ENCODE measurements at regions not wholly inside any gene's neighbourhood (a gene's known extent, or its start where the extent isn't known, plus 50 kb on each side); places are given as distances from the start of the nearest gene placed in this dataset.

DNA sequence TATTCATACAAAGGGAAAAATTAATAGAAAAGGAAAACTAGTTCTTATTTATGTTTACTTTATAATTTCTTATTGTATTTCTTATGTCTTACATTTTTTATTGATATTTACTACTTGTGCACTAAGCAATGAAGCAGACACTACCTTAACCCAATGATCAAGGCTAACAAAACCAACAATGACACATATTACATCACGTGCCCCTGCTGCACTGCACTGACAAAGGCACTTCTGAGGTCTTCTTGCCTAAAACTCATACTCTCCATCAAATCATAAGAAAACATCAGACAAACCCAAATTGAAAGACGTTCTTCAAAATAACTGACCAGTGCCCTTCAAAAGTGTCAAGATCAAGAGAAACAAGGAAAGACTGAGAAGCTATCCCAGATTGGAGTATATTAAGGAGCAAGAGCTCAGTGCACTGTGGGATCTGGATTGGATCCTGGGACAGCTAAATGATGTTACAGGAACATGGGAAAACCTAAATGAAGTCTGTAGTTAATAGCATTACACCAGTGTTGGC lies 230.9 kb downstream of the AUH start:
- FAIRE-seq: no peak
- no peak for TF ChIP-seq POLR2A (IDR thresholded peaks at IDR 0.05; ENCODE audit: low read depth, low read length)
- no peak for DNase-seq (ENCODE audit: insufficient read length)

DNA sequence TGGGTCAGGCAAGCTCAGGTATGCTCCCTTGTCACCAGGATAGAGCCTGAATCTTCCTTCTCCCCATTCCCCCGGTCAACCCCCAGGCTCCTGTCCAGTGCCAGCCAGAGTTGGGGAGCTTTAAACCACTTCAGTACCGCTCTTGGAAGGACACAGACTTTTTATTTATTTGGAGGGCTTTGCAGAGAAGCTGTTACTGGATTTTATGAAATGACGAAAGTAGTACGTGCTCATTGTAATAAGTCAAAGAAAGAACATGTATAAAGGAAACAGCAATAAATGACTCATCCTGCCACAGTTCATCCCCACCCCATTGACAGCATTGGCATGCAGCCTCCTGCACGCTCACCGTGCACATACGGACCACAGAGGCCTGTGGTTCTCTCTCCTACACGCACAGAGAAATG lies 230.3 kb downstream of the AUH start:
- TF ChIP-seq POLR2A (IDR thresholded peaks at IDR 0.05; ENCODE audit: low read depth, low read length): no peak
- no peak for TF ChIP-seq POLR2AphosphoS5 (IDR thresholded peaks at IDR 0.05; ENCODE audit: low read depth, low read length)
- no peak for TF ChIP-seq TAF1 (IDR thresholded peaks at IDR 0.05; ENCODE audit: borderline replicate concordance, low read depth, low read length)
- no peak for FAIRE-seq
- no peak for DNase-seq (ENCODE audit: insufficient read length)

DNA sequence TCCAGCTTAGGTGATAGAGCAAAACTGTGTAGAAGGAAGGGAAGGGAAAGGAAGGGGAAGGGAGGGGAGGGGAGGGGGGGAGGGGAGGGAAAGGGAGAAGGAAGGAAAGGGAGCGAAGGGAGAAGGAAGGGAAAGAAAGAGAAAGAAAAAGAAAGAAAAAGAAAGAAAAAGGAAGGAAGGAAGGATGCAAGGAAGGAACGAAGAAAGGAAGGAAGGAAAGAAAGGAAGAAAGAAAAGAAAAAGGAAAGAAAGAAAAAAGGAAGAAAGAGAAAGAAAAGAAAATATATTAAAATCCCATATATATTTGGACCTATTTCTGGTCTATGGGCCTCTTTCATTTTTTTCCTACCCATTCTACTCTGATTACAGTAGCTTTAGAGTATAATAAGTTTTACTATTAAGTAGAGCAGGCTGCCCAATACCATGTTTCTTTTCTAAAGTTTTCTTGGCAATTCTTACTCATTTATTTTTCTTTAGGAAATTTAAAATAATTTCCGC lies 229.1 kb downstream of the AUH start:
- no peak for FAIRE-seq
- TF ChIP-seq POLR2AphosphoS5 (IDR thresholded peaks at IDR 0.05; ENCODE audit: low read depth, low read length) (no peak), TAF1 (IDR thresholded peaks at IDR 0.05; ENCODE audit: borderline replicate concordance, low read depth, low read length) (no peak), POLR2A (IDR thresholded peaks at IDR 0.05; ENCODE audit: low read depth, low read length) (no peak)
- DNase-seq (ENCODE audit: insufficient read length): no peak

DNA sequence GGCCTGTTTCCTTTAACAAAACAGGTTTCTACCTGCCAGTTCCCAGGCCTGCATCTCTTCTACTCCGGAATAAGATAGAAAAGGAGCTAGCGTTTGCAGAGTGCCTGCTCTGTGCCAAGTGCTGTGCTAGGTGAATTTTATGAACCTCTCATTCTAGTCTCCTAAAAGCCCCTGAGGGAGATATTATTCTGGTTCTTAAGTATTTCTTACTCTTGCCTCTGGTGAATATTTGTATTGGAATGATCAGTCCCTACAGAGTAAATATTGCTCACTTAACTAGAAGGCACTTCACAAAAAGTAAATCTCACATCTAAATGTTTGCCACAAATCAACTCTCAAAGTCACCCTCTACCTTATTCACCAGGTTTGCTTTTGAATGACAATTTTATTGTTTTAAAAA lies 227.1 kb downstream of the AUH start:
- no peak for FAIRE-seq
- no peak for TF ChIP-seq POLR2A (IDR thresholded peaks at IDR 0.05; ENCODE audit: low read depth, low read length)
- no peak for TF ChIP-seq TAF1 (IDR thresholded peaks at IDR 0.05; ENCODE audit: borderline replicate concordance, low read depth, low read length)
- no peak for DNase-seq (ENCODE audit: insufficient read length)

DNA sequence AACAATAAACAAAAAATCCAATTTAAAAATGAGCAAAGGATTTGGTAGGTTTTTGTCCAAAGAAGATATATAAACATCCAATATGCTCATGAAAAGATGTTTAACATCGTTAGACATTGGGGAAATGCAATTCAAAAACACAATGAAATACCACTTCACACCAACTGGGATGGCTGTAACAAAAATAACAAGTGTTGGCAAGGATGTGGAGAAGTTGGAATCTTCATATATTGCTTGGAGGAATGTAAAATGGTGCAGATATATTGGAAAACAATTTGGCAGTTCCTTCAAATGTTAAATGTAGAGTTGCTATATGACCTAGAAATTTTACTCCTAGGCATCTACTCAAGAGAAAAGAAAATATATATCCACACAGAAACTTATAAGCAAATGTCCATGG lies 224.3 kb downstream of the AUH start:
- DNase-seq (ENCODE audit: insufficient read length) (no peak), FAIRE-seq (no peak)
- TF ChIP-seq POLR2AphosphoS5 (IDR thresholded peaks at IDR 0.05; ENCODE audit: low read depth, low read length) (no peak), TAF1 (IDR thresholded peaks at IDR 0.05; ENCODE audit: borderline replicate concordance, low read depth, low read length) (no peak), POLR2A (IDR thresholded peaks at IDR 0.05; ENCODE audit: low read depth, low read length) (no peak)

DNA sequence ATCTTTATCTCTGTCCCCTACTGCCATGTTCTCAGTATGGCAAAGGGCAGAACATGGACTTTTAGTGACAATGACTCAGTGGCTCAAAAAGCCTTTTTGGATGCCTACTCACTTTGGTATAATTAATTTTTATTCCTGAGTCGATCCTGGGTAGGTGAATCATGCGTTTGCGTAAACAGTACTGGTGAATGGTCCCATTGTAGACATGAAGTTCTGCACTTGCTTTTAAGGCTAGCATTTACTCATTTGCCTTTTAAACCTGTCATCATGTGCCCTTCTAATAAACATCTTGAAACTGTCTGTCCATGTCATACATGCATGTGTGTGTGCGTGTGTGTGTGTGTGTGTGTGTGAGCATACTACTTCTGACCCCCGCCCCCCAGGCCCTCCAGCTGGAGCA lies 223.0 kb downstream of the AUH start:
- DNase-seq (ENCODE audit: insufficient read length): no peak
- FAIRE-seq: no peak
- TF ChIP-seq TAF1 (IDR thresholded peaks at IDR 0.05; ENCODE audit: borderline replicate concordance, low read depth, low read length): no peak
- TF ChIP-seq POLR2A (IDR thresholded peaks at IDR 0.05; ENCODE audit: low read depth, low read length): no peak
- TF ChIP-seq POLR2AphosphoS5 (IDR thresholded peaks at IDR 0.05; ENCODE audit: low read depth, low read length): no peak

DNA sequence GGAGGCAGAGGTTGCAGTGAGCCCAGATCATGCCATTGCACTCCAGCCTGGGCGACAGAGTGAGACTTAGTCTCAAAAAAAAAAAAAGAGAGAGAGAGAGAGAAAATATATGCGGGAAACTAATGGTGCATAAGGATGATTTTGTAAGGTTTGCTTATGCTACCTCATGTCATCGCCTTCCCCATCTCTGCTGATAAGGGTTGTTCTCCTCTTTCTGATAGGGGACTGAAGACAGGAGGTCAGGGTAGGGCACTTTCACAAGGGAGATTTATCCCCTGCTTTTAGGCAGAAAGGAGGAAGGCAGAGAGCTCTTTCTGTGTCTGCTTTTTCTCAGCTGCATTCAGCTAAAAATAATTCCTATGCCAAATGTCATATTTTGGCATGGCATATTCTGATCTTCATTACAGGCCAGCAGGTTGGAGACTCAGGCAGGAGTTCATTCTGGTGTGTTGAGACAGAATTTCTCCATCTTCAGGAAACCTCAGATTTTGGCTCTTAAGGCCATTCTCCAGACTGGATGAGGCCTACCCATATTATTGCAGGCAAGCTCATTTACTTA lies 220.2 kb downstream of the AUH start:
- no peak for TF ChIP-seq POLR2AphosphoS5 (IDR thresholded peaks at IDR 0.05; ENCODE audit: low read depth, low read length)
- TF ChIP-seq POLR2A (IDR thresholded peaks at IDR 0.05; ENCODE audit: low read depth, low read length): no peak
- TF ChIP-seq TAF1 (IDR thresholded peaks at IDR 0.05; ENCODE audit: borderline replicate concordance, low read depth, low read length): no peak
- DNase-seq (ENCODE audit: insufficient read length): no peak
- no peak for FAIRE-seq

DNA sequence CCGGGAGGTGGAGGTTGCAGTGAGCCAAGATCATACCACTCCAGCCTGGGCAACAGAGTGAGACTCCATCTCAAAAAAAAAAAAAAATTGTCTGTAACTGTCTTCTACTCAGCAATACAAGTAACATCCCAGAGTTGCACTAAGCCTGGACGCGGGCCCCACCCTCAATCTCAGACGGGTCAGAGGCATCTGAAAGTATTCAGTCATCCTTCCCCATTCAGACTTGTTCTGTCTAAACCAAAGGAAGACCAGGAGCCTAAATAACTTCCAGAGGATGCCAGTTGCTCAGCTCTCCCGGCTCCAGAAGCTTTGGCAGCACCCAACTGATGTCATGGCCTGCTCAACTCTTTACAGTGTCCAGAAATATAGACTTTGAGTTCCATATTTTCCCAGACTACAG lies 218.6 kb downstream of the AUH start:
- FAIRE-seq (no peak), DNase-seq (ENCODE audit: insufficient read length) (no peak)
- no peak for TF ChIP-seq POLR2A (IDR thresholded peaks at IDR 0.05; ENCODE audit: low read depth, low read length)
- no peak for TF ChIP-seq POLR2AphosphoS5 (IDR thresholded peaks at IDR 0.05; ENCODE audit: low read depth, low read length)
- TF ChIP-seq TAF1 (IDR thresholded peaks at IDR 0.05; ENCODE audit: borderline replicate concordance, low read depth, low read length): no peak

DNA sequence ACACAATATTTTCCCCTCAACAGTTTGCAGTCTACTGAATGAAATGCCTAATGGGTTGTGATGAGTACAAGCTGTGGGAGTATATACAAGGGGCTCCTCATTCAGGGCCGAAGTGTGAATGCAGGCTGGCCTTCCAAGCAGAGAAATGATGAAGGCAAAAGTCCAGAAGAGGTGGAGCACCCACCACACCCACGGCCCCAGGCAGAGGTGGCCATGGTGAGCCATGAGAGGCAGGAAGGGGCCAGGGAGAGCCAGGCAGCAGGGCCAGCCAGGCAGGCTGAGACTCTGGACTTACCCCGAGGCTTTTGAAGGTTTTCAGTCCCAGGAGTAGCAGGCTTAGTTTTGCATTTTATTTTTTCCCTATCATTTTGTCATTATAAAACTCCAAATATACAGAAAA lies 218.1 kb downstream of the AUH start:
- FAIRE-seq: no peak
- no peak for DNase-seq (ENCODE audit: insufficient read length)
- no peak for TF ChIP-seq POLR2AphosphoS5 (IDR thresholded peaks at IDR 0.05; ENCODE audit: low read depth, low read length)
- no peak for TF ChIP-seq TAF1 (IDR thresholded peaks at IDR 0.05; ENCODE audit: borderline replicate concordance, low read depth, low read length)
- TF ChIP-seq POLR2A (IDR thresholded peaks at IDR 0.05; ENCODE audit: low read depth, low read length): no peak

DNA sequence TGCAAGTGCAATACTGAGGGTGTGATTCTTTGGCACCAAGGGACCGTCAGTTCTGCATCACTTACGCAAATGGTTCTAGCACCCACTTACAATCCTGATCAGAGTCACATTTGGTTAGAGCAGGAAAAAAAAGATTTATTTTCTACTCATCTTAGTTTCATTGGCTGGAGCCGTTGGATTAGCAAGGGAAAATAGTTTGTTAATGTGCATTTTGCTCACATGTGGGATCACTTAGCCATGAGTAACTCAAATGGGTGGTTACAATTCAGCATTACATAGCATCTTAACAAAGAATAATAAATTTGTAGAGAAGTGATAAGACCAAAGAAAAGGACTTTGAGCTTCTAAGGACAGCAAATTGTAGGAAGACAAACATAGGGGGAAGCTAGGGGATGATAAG lies 216.9 kb downstream of the AUH start:
- DNase-seq (ENCODE audit: insufficient read length) (no peak), FAIRE-seq (no peak)
- TF ChIP-seq POLR2A (IDR thresholded peaks at IDR 0.05; ENCODE audit: low read depth, low read length): no peak
- TF ChIP-seq TAF1 (IDR thresholded peaks at IDR 0.05; ENCODE audit: borderline replicate concordance, low read depth, low read length): no peak
- TF ChIP-seq POLR2AphosphoS5 (IDR thresholded peaks at IDR 0.05; ENCODE audit: low read depth, low read length): no peak

DNA sequence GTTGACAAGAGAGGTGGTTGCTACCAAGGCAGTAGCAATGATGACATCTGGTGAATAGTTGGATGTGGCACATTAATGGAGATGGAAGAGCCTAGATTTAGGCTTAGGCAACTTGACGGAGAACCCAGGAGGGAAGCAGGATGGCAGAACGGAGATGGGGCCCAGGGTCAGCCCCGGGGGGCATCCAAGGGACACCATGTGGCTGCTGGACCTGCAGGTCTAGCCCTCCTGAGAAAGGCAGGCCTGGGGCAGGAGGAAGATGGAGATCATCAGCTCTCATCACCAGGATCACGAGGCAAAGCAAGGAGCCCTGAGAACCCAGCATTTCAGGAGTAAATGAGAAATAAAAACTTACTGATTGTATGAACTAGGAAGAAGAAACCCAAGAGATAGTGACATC lies 216.2 kb downstream of the AUH start:
- FAIRE-seq (no peak), DNase-seq (ENCODE audit: insufficient read length) (no peak)
- TF ChIP-seq POLR2A (IDR thresholded peaks at IDR 0.05; ENCODE audit: low read depth, low read length): no peak
- TF ChIP-seq TAF1 (IDR thresholded peaks at IDR 0.05; ENCODE audit: borderline replicate concordance, low read depth, low read length): no peak
- no peak for TF ChIP-seq POLR2AphosphoS5 (IDR thresholded peaks at IDR 0.05; ENCODE audit: low read depth, low read length)

DNA sequence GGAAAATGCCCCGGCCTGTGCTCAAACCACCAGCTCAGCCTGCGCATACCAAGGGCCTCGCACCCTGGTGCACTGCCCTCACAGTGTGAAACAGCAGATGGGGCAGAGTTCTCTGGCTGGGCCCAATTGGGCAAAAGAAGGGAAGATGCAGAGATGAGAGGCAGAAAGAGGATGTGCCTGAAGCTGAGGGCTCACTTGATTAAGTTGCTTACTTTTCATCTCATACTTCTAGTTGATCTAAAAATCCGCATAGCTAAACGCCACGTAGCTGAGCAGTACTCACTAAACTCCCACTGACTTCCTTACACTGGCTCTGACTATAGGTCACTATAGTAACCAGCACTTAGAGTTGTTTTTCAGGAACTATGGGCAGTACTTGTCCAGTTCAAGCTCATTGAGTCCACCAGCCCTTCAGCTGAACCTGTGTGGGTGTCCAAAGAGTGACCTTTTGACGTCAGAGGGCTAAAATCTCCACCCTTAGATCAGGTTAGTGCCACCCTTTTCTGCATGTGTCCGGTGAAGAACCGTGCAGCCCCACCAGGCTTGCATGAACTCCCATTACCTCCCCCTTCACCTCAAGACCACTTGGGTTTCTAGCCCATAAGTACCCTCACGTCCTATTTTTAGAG lies 215.2 kb downstream of the AUH start:
- DNase-seq (ENCODE audit: insufficient read length): no peak
- FAIRE-seq: no peak

More for the DNA sequence above, 215.2 kb downstream of the AUH start:
- TF ChIP-seq POLR2A (IDR thresholded peaks at IDR 0.05; ENCODE audit: low read depth, low read length): no peak
- TF ChIP-seq POLR2AphosphoS5 (IDR thresholded peaks at IDR 0.05; ENCODE audit: low read depth, low read length): no peak
- no peak for TF ChIP-seq TAF1 (IDR thresholded peaks at IDR 0.05; ENCODE audit: borderline replicate concordance, low read depth, low read length)
